Neuronal stem cell (in vitro differentiated cells): ENCODE measurements at regions not wholly inside any gene's neighbourhood (a gene's known extent, or its start where the extent isn't known, plus 50 kb on each side); places are given as distances from the start of the nearest gene placed in this dataset.

Experiments
- DNase-seq: peaks from one replicate; pipeline ENCODE4 v3.0.0-alpha.2; 2013; ENCODE audit warnings: low spot score
- H2AFZ ChIP-seq: one replicate; pipeline ENCODE4 v1.6.1; 2013; ENCODE audit warnings: mild to moderate bottlenecking, low read length, inconsistent platforms
- H2AK5ac ChIP-seq: 2 replicates; pipeline ENCODE4 v1.6.1; 2013; ENCODE audit warnings: low read depth, mild to moderate bottlenecking, inconsistent platforms, low read length, moderate library complexity, mixed read lengths
- H2BK120ac ChIP-seq: 2 replicates; pipeline ENCODE4 v1.6.1; 2013; ENCODE audit warnings: low read depth, mild to moderate bottlenecking, inconsistent platforms, low read length, moderate library complexity, mixed read lengths
- H2BK12ac ChIP-seq: one replicate; pipeline ENCODE4 v1.6.1; 2013; ENCODE audit warnings: low read length, inconsistent platforms
- H2BK15ac ChIP-seq: 2 replicates; pipeline ENCODE4 v1.6.1; 2013; ENCODE audit warnings: mild to moderate bottlenecking, low read length, inconsistent platforms, mixed read lengths
- H2BK5ac ChIP-seq: one replicate; pipeline ENCODE4 v1.6.1; 2013; ENCODE audit warnings: inconsistent platforms, mild to moderate bottlenecking, low read length, moderate library complexity
- H3K14ac ChIP-seq: one replicate; pipeline ENCODE4 v1.6.1; 2013; ENCODE audit warnings: low read length, inconsistent platforms
- H3K18ac ChIP-seq: 2 replicates; pipeline ENCODE4 v1.6.1; 2013; ENCODE audit warnings: low read length, inconsistent platforms
- H3K23ac ChIP-seq: 2 replicates; pipeline ENCODE4 v1.6.1; 2013; ENCODE audit warnings: low read depth, mild to moderate bottlenecking, mixed read lengths, low read length, inconsistent platforms; ENCODE audit not compliant: poor library complexity
- H3K27ac ChIP-seq: replicated peaks from 3 replicates; pipeline ENCODE4 v1.5.1; 2013; ENCODE audit warnings: low read length, inconsistent platforms
- H3K27me3 ChIP-seq, 3 experiments: 2 replicates each; pipeline ENCODE4 v1.6.1; 2013; ENCODE audit warnings: low read length in 3 of 3, mild to moderate bottlenecking in 2 of 3, inconsistent platforms in 1 of 3, low read depth in 1 of 3, mixed read lengths in 1 of 3, moderate library complexity in 1 of 3; ENCODE audit not compliant: control insufficient read depth in 3 of 3, insufficient read depth in 3 of 3
- H3K36me3 ChIP-seq, 2 donors: replicated peaks in 1 of 2; 2 replicates each; pipeline ENCODE4 v1.6.1; 2013; ENCODE audit warnings: low read length in 2 of 2; ENCODE audit not compliant: control insufficient read depth in 2 of 2, insufficient read depth in 2 of 2
- H3K4ac ChIP-seq: 2 replicates; pipeline ENCODE4 v1.6.1; 2013; ENCODE audit warnings: inconsistent platforms, mild to moderate bottlenecking, low read length, moderate library complexity
- H3K4me1 ChIP-seq, 2 donors: 1 replicate in 1 of 2; 2 replicates in 1 of 2; pipeline ENCODE4 v1.6.1; 2013; ENCODE audit warnings: low read length in 2 of 2, low read depth in 1 of 2; ENCODE audit not compliant: control insufficient read depth in 2 of 2, insufficient read depth in 1 of 2
- H3K4me2 ChIP-seq: one replicate; pipeline ENCODE4 v1.6.1; 2013; ENCODE audit warnings: mild to moderate bottlenecking, low read length, inconsistent platforms; ENCODE audit not compliant: insufficient read depth, poor library complexity, severe bottlenecking
- H3K4me3 ChIP-seq, 2 donors: 2 replicates each; pipeline ENCODE4 v1.5.1; 2013; ENCODE audit warnings: low read length in 2 of 2, mild to moderate bottlenecking in 2 of 2, inconsistent platforms in 1 of 2, moderate library complexity in 1 of 2
- H3K79me1 ChIP-seq: one replicate; pipeline ENCODE4 v1.6.1; 2013; ENCODE audit warnings: low read depth, mild to moderate bottlenecking, inconsistent platforms, low read length, moderate library complexity
- H3K9ac ChIP-seq: one replicate; pipeline ENCODE4 v1.6.1; 2013; ENCODE audit warnings: mild to moderate bottlenecking, low read depth, low read length, inconsistent platforms; ENCODE audit not compliant: poor library complexity
- H3K9me3 ChIP-seq, 2 donors: replicated peaks in 1 of 2; 2 replicates each; pipeline versions ENCODE3 to v1.6.1; 2013; ENCODE audit warnings: low read length in 2 of 2, mild to moderate bottlenecking in 2 of 2, inconsistent platforms in 1 of 2, low read depth in 1 of 2, mixed read lengths in 1 of 2, moderate library complexity in 1 of 2; ENCODE audit not compliant: control insufficient read depth in 2 of 2, insufficient read depth in 1 of 2
- H4K8ac ChIP-seq: one replicate; pipeline ENCODE4 v1.6.1; 2013; ENCODE audit warnings: low read depth, mild to moderate bottlenecking, inconsistent platforms, low read length, moderate library complexity
- H4K91ac ChIP-seq: one replicate; pipeline ENCODE4 v1.6.1; 2013; ENCODE audit warnings: low read length, low read depth, mild to moderate bottlenecking, inconsistent platforms; ENCODE audit not compliant: poor library complexity
- WGBS, 2 donors: extraction: QIAGEN DNeasy Blood & Tissue Kit; methylation state at CpG; one replicate each; pipeline ENCODE4 v1.1.7; 2013; ENCODE audit warnings: missing lambda C conversion rate in 2 of 2, mixed read lengths in 1 of 2; ENCODE audit not compliant: insufficient read length in 2 of 2, insufficient replicate concordance in 1 of 2; ENCODE audit errors: extremely low coverage in 2 of 2; 5-methylcytosine and 5-hydroxymethylcytosine counted together

GRCh38 chrX:40524423-40524822 lies 56.3 kb upstream of the ATP6AP2 start:
- H3K36me3 ChIP-seq = no peaks in the 10 kb centered on the region
- no peak overlapping the region for H3K4me3 ChIP-seq
- H3K14ac ChIP-seq = no peak overlapping the region
- no peak overlapping the region for H3K18ac ChIP-seq
- no peak overlapping the region for H2BK5ac ChIP-seq
- H3K9me3 ChIP-seq = peaks cover 0 to 2% of the 10 kb centered on the region in 2 donors
- DNase-seq = no peak
- no peak overlapping the region for H2BK15ac ChIP-seq
- H3K23ac ChIP-seq = no peak overlapping the region
- no peak overlapping the region for H3K4me2 ChIP-seq
- no peak overlapping the region for H2AFZ ChIP-seq
- H2BK120ac ChIP-seq = no peak overlapping the region
- H3K9ac ChIP-seq = no peak overlapping the region
- H2BK12ac ChIP-seq = no peak overlapping the region
- no peak overlapping the region for H4K8ac ChIP-seq
- H3K79me1 ChIP-seq = no peaks in the 10 kb centered on the region
- no CpG with 5 or more reads among the region's 1 CpG for WGBS, 2 donors
- H3K27me3 ChIP-seq = no peaks in the 10 kb centered on the region
- H3K27ac ChIP-seq = no peak overlapping the region
- no peak overlapping the region for H3K4ac ChIP-seq
- H4K91ac ChIP-seq = no peak overlapping the region
- H2AK5ac ChIP-seq = no peak overlapping the region
- H3K4me1 ChIP-seq = no peaks in the 10 kb centered on the region

- no peak overlapping the region for H3K27ac ChIP-seq
- no peak overlapping the region for H2BK120ac ChIP-seq
- no peak overlapping the region for H3K14ac ChIP-seq
- no peak overlapping the region for H3K9ac ChIP-seq
- no peak overlapping the region for H2BK15ac ChIP-seq
- no peak overlapping the region for H3K23ac ChIP-seq
- no peak overlapping the region for H4K8ac ChIP-seq
- no peak overlapping the region for H4K91ac ChIP-seq
- WGBS, 2 donors = no CpG with 5 or more reads among the region's 3 CpGs
- no peak overlapping the region for H3K4me3 ChIP-seq
- H3K79me1 ChIP-seq = no peaks in the 10 kb centered on the region
- H3K9me3 ChIP-seq = peaks cover 0 to 2% of the 10 kb centered on the region in 2 donors
- H3K4me1 ChIP-seq = no peaks in the 10 kb centered on the region
- no peaks in the 10 kb centered on the region for H3K27me3 ChIP-seq
- H3K4ac ChIP-seq = no peak overlapping the region
- no peak overlapping the region for H2BK5ac ChIP-seq
- DNase-seq = no peak
- peak overlapping the region; percentile 2 for H3K4me2 ChIP-seq
- no peak overlapping the region for H3K18ac ChIP-seq
- H2AK5ac ChIP-seq = no peak overlapping the region
- no peak overlapping the region for H2AFZ ChIP-seq
- H2BK12ac ChIP-seq = no peak overlapping the region
- no peaks in the 10 kb centered on the region for H3K36me3 ChIP-seq
Observed at GRCh38 chrX:40523852-40524251, 56.9 kb upstream of the ATP6AP2 start.

- no peak overlapping the region for H4K8ac ChIP-seq
- no peaks in the 10 kb centered on the region for H3K79me1 ChIP-seq
- H3K9me3 ChIP-seq = peaks cover 0 to 2% of the 10 kb centered on the region in 2 donors
- H2BK12ac ChIP-seq = no peak overlapping the region
- no peak overlapping the region for H4K91ac ChIP-seq
- H3K18ac ChIP-seq = no peak overlapping the region
- no peaks in the 10 kb centered on the region for H3K4me1 ChIP-seq
- H3K4ac ChIP-seq = no peak overlapping the region
- H3K36me3 ChIP-seq = no peaks in the 10 kb centered on the region
- no peak overlapping the region for H2BK5ac ChIP-seq
- H2AK5ac ChIP-seq = no peak overlapping the region
- no peak overlapping the region for H3K14ac ChIP-seq
- no peak for DNase-seq
- no peak overlapping the region for H3K4me2 ChIP-seq
- no peak overlapping the region for H2BK15ac ChIP-seq
- H3K27me3 ChIP-seq = no peaks in the 10 kb centered on the region
- H2BK120ac ChIP-seq = no peak overlapping the region
- H3K27ac ChIP-seq = no peak overlapping the region
- no CpG with 5 or more reads among the region's 11 CpGs for WGBS, 2 donors
- no peak overlapping the region for H3K9ac ChIP-seq
- H2AFZ ChIP-seq = no peak overlapping the region
- H3K4me3 ChIP-seq = no peak overlapping the region
- H3K23ac ChIP-seq = no peak overlapping the region
Observed at GRCh38 chrX:40521868-40522450, 58.8 kb upstream of the ATP6AP2 start.

DNA sequence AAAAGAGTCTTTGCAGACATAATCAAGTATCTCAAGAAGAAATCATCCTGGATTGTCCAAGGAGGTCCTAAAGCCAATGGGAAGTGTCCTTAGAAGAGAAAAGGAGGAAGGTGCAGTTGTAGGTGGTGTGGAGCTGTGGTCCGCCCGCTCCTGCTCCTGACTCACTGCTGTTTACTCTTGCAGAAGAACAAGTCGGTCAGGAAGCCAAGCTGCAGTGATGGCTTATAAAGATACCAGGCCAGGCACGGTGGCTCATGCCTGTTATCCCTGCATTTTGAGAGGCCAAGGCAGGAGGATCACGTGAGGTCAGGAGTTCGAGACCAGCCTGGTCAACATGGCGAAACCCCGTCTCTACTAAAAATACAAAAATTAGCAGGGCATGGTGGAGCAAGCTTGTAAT lies 66.4 kb upstream of the ATP6AP2 start:
- no peaks in the 10 kb centered on the region for H3K79me1 ChIP-seq
- H3K4ac ChIP-seq = no peak overlapping the region
- no peak overlapping the region for H2BK15ac ChIP-seq
- no peaks in the 10 kb centered on the region for H3K4me1 ChIP-seq
- H3K14ac ChIP-seq = no peak overlapping the region
- WGBS, 2 donors = no CpG with 5 or more reads among the region's 8 CpGs
- H2AFZ ChIP-seq = no peak overlapping the region
- no peak overlapping the region for H2BK120ac ChIP-seq
- no peak overlapping the region for H2AK5ac ChIP-seq
- H2BK12ac ChIP-seq = no peak overlapping the region
- H4K91ac ChIP-seq = no peak overlapping the region
- no peak overlapping the region for H4K8ac ChIP-seq
- no peak overlapping the region for H3K18ac ChIP-seq
- no peaks in the 10 kb centered on the region for H3K36me3 ChIP-seq
- no peaks in the 10 kb centered on the region for H3K9me3 ChIP-seq
- H3K4me3 ChIP-seq = no peak overlapping the region
- H3K23ac ChIP-seq = no peak overlapping the region
- H3K27me3 ChIP-seq = no peaks in the 10 kb centered on the region
- DNase-seq = no peak
- no peak overlapping the region for H2BK5ac ChIP-seq
- H3K4me2 ChIP-seq = no peak overlapping the region
- H3K9ac ChIP-seq = no peak overlapping the region
- no peak overlapping the region for H3K27ac ChIP-seq
